ACHN (cell line): ENCODE measurements at regions not wholly inside any gene's neighbourhood (a gene's known extent, or its start where the extent isn't known, plus 50 kb on each side); places are given as distances from the start of the nearest gene placed in this dataset.

Source experiments
- DNase-seq: peaks from one replicate; pipeline ENCODE4 v3.0.0-alpha.2; 2015
- in situ Hi-C: cut with HindIII; loops from 2 replicates; pipeline ENCODE4 v1.10.0; 2017; ENCODE audit warnings: low sequenced_read_pairs, low pct_ligation_motif_present, low pct_unique_long_range_greater_than_20kb

DNA sequence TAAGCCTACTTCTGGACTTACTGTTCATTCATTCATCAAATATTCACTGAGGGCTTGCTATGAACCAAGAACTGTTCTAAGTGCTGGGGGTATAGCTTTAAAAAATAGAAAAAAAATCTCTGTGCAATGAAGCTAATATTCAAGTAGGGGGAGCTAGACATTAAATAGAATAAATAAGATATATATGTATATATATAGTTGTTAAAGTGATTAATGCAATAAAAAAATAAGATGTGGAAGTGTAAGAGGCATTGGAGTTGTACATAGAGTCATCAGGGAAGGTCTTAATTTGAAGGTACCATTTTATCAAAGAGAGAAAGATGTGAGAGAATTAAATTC lies 181.2 kb upstream of the AGR3 start:
- in situ Hi-C loops: no loop called here
- DNase-seq: peak; percentile 41

DNA sequence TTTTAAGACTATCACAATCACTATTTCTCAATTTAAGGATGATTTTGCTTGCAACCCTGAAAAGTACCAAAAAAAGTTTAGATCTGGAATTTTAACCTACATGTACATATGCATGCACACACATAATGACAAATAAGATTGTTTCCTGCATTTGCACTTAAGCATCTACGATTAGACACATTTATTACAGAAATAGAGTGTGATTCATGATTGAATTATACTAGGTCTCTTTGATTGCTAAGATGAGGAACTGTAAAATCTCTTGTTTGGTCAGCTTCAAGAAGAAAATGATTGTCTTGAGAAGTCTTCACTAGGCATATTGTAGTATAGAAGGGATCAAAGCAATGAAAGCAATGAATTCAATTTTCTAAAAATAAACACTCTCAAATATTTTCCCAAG lies 185.9 kb upstream of the AGR3 start:
- in situ Hi-C loops: no loop called here
- no peak for DNase-seq

DNA sequence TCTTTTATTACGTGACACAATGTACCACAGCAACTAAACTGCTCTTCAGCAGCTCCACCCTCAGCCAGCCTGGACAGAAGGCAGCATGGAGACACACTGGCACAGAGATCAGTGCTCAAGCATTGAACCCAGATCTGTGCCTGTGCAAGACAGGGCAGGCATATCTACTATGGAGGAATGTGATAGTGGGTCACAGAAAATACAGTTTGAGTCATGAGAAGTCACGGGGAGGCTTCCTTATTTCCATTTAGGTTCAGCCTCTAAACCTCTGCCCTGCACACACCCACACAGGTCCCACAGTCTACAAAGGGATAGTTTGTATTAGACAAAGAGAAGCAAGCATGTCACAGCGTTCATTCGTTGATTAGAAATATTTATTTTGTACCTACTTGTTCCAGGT lies 187.4 kb upstream of the AGR3 start:
- in situ Hi-C loops: no loop called here
- DNase-seq: no peak

DNA sequence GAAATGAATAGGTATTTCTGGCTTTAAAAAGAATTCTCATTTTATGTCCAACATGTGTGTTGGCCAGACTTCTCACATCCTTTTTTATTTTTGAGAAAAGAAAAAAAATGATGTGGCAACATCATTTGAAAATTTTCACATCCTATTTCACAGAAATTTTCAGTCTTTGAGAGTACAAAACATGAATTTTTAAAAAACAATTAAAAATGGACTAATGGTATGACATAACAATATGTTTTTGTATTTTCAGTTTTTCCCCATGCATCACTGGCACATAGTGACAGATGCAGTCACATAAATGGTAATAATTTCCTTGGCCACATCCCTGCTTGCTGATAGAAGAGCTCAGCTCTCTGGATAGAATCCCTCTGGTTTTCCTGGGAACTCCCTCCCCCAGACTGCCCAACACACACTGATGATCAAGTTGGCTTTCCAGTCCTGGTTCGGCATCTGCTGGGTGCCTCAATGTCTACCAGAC lies 188.5 kb upstream of the AGR3 start:
- no peak for DNase-seq
- in situ Hi-C loops: no loop called here

DNA sequence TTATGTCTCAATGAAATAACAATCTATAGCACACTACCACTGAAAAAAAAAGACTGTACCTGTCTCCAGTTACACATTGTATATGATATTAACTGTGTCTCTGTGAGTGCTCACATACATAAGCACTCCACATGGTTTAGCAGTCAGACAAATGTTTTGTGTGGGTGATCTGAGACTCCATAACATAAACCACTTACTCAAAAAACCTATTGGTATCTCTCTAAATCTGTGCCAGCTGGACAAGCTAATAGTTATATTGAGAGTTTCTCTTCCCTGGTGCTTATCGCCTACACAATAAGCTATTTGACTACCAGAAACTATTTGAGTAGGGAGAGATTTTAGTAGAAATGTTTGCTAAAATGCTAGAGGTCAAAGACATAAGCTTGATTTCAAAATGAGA lies 190.1 kb upstream of the AGR3 start:
- DNase-seq: no peak

DNA sequence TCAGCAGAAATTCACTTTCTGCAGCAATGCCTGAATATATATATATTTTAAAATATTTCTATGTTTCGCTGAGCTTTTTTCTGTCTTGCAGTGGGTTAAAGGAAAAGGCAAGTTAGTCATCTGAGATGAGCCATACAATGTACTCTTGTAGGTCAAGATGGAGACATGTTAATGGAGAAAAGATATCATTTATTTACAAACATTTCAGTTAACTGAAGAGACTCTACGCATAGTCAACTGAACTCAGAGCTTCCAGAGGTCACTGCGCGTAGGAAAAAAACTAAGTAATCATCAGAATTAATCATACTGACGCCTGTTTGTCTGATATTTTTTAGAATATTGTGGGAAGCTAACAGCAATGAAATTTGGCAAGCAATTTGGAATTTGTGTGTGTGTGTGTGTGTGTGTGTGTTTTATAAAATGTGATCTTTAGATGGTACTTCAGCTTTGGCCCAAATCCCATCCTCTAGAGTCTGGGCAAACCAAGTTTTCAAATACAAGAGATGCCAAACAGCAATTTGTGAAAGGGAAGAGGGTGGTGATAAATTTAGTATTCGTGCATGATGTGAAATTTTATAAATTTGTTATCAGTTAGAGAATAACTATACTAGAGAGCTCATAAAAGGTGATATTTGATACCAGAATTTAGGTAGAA lies 193.9 kb upstream of the AGR3 start:
- no peak for DNase-seq
- in situ Hi-C loops: no loop called here

More for the DNA sequence above, 190.1 kb upstream of the AGR3 start:
- in situ Hi-C loops: no loop called here

DNA sequence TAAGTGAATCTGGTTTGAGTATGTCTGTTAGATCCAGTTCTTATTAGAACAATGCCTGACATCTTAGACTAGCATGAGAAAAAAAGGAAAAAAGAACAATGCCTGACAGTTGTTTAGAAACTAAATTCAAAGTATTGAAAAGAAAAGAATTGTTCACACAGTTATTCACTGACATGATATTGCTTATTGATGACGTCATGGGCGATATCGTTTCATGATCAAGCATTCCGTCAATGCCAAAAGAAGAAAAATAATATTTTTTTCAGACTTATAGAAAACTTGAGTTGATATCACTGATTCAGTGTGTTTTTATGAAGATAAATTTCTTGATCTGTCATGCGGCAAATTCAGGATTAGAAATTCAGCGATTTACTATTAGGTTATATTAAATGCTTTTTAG lies 196.5 kb upstream of the AGR3 start:
- no peak for DNase-seq
- in situ Hi-C loops: no loop called here

DNA sequence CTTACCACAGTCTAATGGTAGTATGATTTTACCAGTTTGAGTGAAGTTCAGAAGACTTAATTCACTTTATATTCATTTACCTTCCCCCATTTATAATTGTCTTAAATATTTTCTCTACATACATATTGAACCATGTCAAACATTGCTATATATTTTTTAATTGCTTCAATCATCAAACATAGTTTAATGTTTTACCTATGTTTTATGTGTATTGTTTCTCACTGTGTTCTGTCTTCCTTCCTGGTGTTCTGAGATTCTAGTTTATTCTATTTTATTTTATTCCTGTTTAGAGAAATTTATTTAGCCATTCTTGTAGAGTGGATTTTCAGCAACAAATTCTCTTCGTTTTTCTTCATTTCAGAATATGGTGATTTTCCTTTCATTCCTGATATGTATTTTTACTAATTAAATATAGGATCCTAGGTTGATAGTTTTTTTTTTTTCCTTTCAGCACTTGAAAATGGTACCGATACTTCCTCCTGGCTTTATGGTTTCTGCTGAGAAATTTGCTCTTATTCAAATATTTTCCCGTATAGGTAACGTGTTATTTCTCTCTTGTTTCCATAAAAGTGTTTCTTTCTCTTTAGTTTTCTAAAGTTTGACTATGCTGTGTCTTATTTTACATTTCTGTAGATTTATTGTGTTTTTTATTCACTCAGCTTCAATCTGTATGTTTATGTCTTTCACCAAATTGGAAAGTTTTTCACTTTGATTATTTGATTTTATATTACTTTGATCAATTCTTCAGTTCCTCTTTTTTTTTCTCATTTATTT lies 201.8 kb upstream of the AGR3 start:
- in situ Hi-C loops: no loop called here

DNA sequence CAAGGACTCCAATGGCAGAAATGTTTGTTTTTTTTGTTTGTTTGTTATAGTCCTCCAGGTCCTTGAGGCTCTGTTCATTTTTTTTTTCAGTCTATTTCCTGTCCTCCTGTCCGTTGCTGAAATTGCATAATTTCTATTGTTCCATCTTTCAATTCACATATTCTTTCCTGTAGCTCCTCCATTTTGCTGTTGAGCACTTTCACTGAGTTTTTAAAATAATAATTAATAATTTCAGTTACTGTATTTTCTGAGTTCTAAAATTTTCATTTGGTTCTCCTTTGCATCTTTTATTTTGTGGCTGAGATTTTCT lies 202.3 kb upstream of the AGR3 start:
- DNase-seq: no peak

More for the DNA sequence above, 201.8 kb upstream of the AGR3 start:
- no peak for DNase-seq

DNA sequence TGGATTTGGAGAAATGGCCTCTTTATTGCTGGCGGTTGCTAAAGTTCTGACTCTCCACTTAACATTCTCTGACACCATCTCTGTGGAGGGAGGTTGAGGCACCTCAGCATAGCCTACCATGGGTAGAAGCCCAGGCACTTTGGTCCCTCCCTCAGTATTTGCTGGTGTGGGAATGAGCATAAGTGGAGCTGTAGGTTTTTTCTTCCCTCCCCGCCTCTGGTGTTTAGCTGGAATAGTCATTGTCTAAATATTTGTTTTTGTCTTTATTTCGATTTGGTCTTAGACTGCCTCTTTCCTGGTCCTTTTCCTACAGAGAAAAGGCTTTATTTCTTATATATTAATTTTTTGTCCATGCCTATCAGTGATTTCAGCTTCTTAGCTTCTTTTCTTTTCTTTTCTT lies 203.4 kb upstream of the AGR3 start:
- in situ Hi-C loops: no loop called here
- no peak for DNase-seq

More for the DNA sequence above, 202.3 kb upstream of the AGR3 start:
- in situ Hi-C loops: no loop called here

DNA sequence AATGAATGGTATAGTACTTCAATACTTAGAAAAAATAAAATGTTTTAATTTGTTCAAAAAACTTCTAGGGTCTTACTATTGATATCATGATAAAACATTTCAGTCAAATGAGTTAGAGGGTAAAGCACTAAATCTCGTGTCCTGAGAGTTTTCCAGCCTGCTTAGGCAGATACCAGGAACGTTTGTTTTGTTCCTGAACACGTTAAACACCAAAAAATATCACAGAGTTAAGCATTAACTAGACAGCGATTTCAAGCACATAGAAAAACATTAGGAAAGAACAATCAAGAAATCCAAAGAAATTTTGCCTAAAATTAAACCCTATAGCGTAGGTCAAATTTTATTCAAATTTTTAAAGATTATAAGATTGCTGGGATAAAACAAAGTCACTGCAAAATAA lies 204.6 kb upstream of the AGR3 start:
- DNase-seq: no peak
- in situ Hi-C loops: no loop called here

DNA sequence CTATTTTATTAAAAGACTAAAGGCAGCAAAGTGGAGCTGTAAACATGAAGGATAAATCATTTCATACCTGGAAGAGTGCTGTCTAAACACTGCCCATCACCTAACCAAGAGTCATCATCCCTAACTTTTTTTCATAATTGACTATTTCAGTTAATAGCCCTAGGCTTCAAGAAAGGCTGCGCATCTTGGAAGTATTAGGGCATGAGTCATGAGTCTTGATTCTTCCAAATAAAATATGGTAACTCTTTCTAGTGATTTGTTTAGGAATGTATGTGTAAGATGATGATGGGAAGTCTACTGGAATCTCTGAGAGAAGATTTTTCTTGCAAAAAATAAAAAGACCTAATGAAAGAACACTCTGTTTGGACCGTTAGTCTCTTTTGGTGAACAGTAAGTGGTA lies 207.7 kb upstream of the AHR start:
- no peak for DNase-seq
- in situ Hi-C loops: no loop called here

DNA sequence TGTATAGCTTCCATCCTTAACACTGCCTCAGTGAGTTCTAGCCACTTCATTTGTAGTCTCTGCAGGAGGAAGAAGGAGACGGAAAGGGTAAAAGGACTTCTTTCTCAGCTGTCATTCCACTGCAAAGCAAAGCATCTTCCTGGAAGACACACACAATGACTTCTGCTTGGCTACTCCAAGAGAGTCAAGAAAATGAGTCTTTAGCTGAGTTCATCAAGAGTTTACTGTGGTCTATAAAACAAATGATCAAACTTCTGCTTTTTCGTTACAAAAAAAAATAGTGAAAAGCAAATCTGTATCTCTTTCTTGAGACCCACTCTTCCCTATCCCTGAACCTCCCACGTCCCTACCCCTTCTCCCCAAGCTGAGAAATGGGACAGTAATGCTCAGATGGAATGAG lies 205.0 kb upstream of the AHR start:
- in situ Hi-C loops: no loop called here
- DNase-seq: no peak

DNA sequence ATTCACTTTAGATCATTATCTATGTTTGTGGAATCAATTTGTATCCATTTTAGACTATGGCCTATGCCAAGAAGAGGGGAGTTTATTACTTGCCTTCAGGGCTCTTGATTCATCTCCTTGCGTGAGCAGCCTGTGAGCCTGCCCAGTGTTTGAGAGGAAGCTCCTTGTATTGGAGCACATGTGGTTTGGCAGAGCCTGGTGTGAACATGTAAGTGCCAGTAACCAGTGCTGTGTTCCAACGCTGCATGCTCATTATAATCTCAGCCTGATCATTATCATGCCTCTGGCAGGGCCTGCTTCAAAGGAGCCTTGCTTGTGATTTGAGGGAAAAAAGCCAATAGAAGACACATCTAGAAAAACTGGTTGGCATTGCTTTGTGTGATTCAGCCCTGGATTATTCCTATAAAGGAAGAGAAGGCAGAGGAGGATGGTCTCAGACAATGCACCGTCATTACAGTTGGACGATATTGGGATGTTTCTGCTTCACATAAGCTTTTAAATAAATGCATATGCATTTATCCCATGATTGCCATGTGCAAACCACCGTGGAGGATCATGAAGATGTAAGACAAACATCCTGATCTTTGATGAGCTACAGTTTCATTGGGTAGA lies 203.4 kb upstream of the AHR start:
- in situ Hi-C loops: no loop called here
- no peak for DNase-seq

DNA sequence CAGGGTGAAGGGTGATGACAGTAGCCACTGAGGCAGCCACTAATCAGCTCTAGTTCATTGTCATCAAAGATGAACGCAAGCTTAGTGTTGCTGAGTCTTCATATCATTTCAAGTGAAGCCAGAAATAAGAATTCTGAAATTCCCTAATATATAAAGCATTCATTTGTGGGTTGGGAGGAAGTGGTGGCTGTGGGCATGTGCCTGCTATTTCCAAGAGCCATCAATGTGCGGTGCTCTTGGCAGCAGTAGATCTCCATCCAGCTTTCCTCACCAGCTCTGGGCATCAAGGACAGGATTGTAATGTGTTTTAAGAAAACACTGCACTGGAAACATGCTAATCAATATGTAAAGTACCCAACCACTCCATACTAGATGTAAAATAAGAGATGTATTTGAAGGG lies 202.5 kb upstream of the AHR start:
- in situ Hi-C loops: no loop called here

DNA sequence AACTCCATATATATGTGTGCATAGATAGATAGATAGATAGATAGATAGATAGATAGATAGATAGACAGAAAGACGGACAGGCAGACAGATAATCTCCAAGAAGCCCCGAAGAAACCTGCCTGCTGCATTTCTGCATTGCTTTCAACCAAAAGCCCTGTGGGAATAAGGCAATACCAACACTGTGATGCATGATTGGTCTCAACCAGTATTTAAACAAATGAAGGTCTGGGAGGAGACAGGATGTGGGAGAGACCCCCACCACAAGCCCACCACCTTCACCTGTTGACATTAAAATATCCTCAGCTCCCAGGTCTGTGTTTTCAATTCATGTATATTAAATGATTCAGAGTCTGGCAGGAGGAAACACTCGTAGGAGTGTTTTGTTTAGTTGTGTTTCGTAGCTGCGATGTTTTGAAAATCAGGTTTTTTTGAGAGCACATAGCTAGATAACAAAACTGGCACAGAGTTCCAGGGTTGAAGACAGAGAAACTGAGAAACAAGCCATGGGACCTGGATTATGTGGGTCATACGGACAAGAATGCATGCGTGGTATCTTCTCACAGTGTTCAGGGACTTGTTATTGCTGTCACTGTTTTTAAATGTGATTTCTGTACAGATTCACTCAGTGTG lies 200.7 kb upstream of the AHR start:
- in situ Hi-C loops: no loop called here

More for the DNA sequence above, 202.5 kb upstream of the AHR start:
- no peak for DNase-seq

DNA sequence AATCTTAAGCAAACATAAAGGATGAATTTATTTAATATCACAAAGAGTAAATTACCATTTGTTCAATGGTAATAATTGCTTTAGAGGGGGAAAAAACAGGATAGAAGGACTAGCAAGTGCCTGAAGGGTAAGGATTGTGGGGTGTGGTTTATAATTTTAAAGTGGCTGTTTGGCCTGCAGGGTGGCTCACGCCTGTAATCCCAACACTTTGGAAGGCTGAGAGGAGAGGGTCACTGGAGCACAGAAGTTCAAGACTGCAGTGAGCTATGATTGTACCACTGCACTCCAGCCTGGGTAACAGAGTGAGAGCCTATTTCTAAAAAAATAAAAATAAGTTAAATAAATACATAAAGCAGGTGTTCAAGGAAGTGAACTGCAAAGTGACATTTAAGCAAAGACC lies 199.9 kb upstream of the AHR start:
- in situ Hi-C loops: no loop called here
- DNase-seq: no peak

More for the DNA sequence above, 200.7 kb upstream of the AHR start:
- DNase-seq: no peak

DNA sequence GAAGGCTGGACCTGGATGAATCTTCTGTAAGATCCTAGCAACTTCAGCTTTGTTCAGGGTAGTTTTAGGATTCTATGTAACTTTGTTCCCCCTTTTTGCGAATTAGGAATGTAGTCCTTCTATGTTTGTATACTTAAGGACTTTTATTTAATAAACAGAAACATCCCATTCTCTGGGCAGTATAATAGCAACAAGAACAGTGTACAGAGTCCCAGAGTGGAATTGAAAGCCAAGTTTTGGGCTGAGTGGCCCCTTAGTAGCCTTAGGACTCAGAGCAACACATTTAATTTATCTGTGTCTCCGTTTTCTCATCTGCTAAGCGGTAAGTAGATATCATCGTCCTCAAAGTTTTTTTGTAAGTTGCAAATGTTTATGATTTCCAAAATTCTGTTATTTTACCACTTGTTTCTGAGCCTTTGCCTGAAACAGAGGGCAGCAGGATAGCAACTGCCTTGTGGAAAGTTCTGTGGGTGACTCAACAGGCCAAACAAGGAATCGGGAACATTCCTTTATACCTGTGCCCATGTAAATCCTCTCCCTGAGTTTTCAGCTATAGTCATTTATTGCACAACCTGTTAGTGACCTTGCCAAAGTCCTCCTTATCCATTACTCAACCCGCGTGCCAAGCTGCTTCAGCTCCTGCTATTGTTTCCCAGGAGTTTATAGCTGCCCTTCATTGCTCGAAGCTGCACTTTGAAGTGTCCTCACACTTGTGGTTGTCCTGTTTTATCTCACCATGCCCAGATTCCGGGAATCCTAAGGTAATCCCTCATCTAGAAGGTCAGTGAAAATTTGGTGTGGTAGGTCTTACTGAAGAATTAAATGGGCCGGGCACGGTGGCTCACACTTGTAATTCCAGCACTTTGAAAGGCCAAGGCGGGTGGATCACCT lies 199.1 kb upstream of the AHR start:
- in situ Hi-C loops: no loop called here
- no peak for DNase-seq
